COR-L47 (cell line): ENCODE measurements at regions not wholly inside any gene's neighbourhood (a gene's known extent, or its start where the extent isn't known, plus 50 kb on each side); places are given as distances from the start of the nearest gene placed in this dataset.

ENCODE experiments used
- DNase-seq: peaks from one replicate; lab custom pipeline; 2025; lab: John Stamatoyannopoulos, UW

GRCh38 chr13:73210218-73210883 lies 151.5 kb downstream of the KLF5 start:
- no peak for DNase-seq

DNA sequence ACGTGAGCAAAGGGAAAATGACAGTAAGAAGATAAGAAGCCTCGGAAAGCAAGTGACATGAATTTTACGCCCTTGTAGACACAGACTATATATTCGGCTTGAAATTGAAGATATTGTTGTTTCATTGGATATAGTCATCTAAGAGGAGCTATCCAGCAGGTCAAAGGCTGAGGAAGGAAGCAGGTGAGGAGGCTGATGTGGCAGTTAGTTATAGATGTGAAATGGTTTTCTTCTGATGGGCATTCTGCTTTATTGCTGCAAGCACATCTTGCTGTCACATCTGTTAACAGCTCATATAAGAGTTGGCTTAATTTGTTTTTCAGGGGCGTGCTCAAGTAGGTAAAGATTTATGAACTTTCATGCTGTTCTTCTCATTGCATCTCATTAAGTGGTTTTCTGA lies 146.1 kb downstream of the KLF5 start:
- DNase-seq: no peak

- no peak for DNase-seq
Observed at GRCh38 chr13:73201626-73202025, 142.8 kb downstream of the KLF5 start.

DNA sequence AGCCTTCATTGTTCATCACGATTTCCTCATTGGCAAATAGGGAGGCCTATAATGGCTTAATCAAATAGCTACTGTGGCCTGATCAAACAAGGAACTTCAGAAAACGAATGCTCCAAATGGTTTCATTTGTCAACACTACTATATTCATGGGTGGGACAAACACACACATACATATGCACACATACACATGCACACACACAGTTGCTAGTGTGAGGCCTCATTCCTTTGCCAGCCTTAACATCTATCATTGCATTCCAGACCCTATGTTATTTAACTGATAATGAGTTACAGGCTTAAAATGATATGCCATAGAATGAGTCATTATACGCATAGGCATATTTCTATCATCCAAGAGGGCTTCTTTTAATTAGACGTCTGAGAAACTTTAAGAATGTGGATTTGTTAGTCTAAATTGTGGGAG lies 140.2 kb downstream of the KLF5 start:
- DNase-seq: no peak

- no peak for DNase-seq
Observed at GRCh38 chr13:73195091-73195490, 136.3 kb downstream of the KLF5 start.

DNA sequence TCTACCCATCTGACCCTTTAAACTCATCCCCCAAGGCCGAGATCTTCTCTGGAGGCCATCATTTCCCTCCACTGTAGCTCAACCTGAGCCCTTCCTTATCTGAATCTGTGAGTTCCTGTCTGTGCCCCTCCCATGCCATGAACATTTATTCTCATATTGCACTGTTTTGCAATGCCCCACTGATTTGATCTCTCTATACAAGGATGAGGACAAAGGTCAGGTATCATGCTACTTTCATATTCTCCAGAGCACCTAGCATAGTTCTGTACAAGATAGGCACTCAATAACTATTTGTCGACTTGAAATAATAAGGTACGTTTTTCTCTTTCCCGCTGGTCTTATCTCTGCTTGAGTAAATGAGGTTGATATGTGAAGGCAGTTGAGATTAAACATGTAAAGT lies 135.5 kb downstream of the KLF5 start:
- DNase-seq: no peak

DNA sequence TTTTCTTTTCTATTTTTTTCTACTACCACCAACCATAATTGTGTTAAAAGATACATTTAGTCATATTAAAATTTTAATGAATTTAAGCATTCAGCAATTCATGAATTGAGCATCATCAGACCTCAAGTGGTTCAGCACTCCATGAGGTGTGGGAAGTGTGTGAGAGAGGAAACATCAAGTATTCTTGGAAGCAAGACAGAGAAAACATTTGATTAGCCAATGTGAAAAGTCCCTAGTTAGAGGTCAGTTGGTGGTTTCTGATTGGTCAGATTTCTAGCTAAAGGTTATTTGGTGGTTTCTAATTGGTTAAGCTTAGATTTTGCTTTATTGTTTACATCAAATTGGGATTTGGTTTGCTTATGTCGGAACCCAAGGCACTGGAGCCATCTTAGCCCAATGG lies 134.7 kb downstream of the KLF5 start:
- no peak for DNase-seq

- no peak for DNase-seq
Observed at GRCh38 chr13:73190477-73190876, 131.7 kb downstream of the KLF5 start.

GRCh38 chr13:73189776-73190175 lies 131.0 kb downstream of the KLF5 start:
- DNase-seq: no peak

DNA sequence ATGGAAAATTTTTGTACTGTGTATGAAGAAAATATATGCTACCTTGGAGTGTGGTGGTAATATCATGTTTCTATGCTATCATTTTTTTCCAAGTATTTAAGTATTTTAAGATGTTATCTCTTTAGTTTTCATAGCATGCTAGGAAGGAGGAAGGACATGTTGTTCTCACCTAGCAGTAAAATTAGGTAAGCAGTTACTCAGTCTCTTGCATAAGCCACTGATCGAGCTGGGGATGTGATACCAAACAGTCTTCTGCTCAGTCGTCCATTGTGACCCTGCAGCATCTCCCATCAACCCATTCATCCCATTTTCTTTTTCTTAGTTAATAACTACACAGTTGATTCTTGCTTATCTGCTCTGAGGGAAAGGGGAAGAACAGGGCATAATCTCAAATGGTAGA lies 130.6 kb downstream of the KLF5 start:
- no peak for DNase-seq

GRCh38 chr13:73187106-73187505 lies 128.3 kb downstream of the KLF5 start:
- DNase-seq: no peak

GRCh38 chr13:73179650-73180274 lies 121.0 kb downstream of the KLF5 start:
- DNase-seq: no peak

GRCh38 chr13:73177916-73178565 lies 119.2 kb downstream of the KLF5 start:
- no peak for DNase-seq

DNA sequence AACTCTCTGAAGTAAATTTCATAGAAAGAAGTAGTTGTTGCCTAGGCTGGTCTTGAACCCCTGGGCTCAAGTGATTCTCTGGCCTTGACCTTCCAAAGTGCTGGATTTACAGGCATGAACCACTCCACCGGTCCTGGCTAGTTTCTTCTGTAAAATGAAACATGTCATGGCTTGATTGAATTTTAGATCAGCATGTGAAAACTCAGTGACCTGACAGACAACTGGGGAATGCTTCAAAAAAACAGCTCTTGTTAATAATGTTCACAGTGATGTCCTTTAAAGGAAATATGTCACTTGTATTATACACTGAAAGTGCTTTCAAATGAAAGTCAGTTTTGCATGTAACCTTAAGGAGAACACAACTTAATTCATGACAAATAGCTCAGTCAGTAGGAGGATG lies 118.2 kb downstream of the KLF5 start:
- DNase-seq: no peak

- DNase-seq: no peak
Observed at GRCh38 chr13:73174521-73175010, 115.8 kb downstream of the KLF5 start.

- DNase-seq: no peak
Observed at GRCh38 chr13:73173279-73173811, 114.5 kb downstream of the KLF5 start.

DNA sequence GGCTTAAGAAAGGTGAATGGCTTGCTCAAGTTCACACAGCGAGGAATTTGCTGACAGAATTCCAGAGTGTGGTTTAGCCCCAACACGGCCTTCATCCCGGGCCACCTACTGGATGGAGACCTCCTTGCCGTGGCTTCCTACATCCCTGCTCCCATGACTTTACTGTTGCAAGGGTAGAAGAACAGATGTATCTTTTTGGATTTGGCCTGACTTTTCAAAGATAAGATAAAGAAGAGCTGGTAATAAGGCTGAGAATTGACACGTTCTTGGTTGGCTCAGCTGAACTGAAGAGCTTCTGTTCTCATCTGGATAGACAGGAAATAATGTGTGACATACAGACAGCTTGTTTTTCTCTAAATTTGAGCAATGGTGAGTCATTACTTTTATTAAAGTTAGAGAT lies 113.1 kb downstream of the KLF5 start:
- no peak for DNase-seq

GRCh38 chr13:73171271-73171682 lies 112.5 kb downstream of the KLF5 start:
- DNase-seq: no peak

DNA sequence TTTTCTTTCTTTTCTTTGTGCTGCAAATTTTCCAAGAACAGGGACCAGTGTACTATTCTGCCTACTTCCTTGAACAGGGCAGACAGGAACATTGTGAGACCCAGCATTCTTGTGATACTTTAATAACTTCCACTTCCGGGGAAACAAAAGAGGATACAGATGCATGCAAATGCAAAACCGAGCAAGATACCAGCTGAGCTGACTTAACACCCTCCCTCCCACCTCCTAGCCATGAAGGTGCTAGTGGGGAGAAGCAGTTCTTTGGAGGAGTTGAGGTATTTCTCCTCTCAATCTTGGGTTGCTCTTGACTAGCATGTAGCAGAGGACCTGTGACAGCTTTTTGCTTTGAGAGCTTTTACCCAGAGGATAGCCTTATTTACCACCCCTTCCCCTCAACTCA lies 111.2 kb downstream of the KLF5 start:
- DNase-seq: no peak

DNA sequence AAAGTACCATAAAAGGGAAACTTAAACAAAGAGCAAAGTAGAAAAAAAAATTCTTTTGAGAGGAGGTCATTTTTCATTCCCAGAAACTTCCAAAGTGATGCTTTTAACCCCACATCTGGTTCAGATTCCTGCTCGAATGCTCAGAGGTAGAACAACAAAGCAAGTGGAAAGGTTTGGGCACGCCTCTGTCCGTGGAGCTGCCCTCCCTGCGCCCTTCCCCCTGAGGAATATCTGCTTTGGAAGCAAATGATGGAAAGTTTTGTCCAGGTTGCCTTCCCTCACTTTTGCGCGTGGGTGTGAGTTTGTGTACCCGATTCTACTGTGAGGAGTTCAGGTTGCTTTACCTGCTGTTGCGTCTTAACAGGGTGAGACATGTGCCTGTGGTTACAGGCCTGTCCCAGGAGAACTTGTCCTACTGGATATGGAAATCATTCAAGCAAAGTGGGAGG lies 110.2 kb downstream of the KLF5 start:
- no peak for DNase-seq

DNA sequence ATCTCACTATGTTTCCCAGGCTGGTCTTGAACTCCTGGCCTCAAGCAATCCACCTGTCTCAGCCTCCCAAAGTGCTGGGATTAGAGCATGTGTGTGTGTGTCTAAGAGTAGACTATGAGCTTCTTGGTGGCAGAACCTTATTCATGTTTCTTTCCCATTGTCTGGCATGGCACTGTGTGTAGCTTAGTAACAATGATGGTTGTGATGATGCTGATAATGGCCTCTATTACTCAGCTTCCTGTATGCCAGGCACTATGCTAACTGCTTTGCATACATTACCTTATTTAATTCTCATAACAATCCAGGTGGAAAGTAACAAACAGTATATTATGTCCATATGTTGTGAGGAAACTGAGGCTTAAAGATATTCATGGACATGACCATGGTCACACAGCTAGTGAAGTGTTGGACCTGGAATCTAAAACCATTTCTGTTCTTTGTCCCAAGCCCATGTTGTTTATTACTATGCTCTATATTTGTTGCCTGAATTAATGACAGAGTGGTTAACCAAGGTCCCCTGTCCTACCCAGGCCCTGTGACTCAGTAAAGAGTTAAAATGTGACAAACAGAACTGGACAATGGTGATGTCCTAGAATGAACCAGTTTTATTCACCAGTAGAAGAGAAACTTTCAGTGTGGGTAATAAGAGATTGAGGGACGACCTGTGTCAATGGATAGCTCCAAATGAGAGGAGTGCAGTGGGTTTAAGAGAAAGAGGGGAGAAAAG lies 109.6 kb downstream of the KLF5 start:
- no peak for DNase-seq
